HG03378 (cell line): ENCODE measurements at regions not wholly inside any gene's neighbourhood (a gene's known extent, or its start where the extent isn't known, plus 50 kb on each side); places are given as distances from the start of the nearest gene placed in this dataset.
"Not testable (repeated sequence)": the region's sequence is repeated elsewhere in the genome, so short reads cannot be mapped to it uniquely, and the experiment has no call there.

Experiments used
- ATAC-seq: cut with Tn5 transposase; IDR thresholded peaks from one replicate; pipeline ENCODE4 v1.9.1; 2021; ENCODE audit warnings: mild to moderate bottlenecking, moderate library complexity; ENCODE audit not compliant: unreplicated experiment

- ATAC-seq, result no peak
Observed at GRCh38 chr1:220420726-220421125, 107.2 kb upstream of the MARK1 start.

DNA sequence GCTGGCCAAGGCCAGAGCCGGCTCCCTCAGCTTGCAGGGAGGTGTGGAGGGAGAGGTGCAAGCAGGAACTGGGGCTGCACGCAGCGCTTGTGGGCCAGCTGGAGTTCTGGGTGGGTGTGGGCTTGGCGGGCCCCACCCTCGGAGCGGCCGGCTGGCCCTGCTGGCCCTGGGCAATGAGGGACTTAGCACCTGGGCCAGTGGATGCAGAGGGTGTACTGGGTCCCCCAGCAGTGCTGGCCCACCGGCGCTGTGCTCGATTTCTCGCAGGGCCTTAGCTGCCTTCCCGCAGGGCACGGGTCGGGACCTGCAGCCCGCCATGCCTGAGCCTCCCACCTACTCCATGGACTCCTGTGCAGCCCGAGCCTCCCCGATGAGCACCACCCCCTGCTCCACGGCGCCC is 115.6 kb upstream of the MARK1 start:
- ATAC-seq, result not testable (repeated sequence)

GRCh38 chr1:220410611-220411010 is 117.3 kb upstream of the MARK1 start:
- ATAC-seq, result no peak

GRCh38 chr1:220409771-220410595 is 118.0 kb upstream of the MARK1 start:
- ATAC-seq, result no peak

DNA sequence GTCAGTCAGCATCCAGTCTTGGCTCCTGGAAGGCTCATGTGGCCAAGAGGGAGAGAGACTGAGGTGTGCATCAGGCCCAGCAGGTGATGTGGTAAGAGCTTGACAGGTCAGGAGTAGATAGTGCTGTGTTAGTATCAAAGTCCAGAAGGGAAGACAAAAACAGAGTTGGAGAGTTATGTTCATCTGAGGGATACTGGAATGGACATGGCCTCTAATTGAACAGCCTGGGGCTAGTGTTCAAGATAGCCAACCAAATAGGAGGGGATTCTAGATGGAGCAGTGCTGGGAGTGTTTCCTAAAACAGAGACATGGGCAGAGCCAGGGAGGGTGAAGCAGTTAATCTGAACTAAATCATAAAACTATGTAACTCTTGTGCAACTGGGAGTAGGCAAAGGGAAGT is 120.7 kb upstream of the MARK1 start:
- ATAC-seq, result no peak

DNA sequence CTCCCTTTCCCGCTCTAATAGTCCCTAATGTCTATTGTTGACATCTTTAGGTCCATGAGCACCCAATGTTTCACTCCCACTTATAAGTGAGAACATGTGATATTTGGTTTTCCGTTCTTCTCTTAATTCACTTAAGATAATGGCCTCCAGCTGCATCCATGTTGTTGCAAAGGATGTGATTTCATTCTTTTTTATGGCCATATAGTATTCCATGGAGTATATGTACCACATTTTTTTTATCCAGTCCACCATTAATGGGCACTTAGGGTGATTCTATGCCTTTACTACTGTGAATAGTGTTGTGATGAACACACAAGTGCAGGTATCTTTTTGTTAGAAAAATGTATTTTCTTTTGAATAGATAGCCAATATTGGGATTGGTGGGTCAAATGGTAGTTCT is 126.0 kb upstream of the RAB3GAP2 start:
- no peak for ATAC-seq

GRCh38 chr1:220391491-220391890 is 119.2 kb upstream of the RAB3GAP2 start:
- no peak for ATAC-seq

GRCh38 chr1:220389634-220390033 is 117.4 kb upstream of the RAB3GAP2 start:
- ATAC-seq, result no peak

- no peak for ATAC-seq
Observed at GRCh38 chr1:220386494-220387195, 114.4 kb upstream of the RAB3GAP2 start.

GRCh38 chr1:220385158-220385557 is 112.9 kb upstream of the RAB3GAP2 start:
- ATAC-seq, result no peak

DNA sequence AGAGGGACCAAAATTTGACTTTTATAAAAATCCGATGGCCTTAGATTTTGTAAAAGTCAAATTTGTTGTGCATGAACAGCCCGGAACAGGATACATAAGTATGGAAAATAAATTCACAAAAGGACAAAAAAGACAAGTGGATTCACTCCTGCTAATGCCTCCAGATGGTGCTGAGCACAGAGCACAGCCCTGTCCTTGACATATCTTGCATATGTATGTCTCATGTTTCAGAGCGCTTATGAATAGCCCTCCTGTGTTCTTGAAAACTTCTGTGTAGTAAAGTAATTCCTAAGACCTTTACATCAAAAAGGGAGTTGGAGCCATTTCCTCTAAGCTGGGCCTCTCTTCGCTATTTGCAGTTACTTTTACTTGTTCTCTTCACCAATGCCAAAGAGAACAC is 110.7 kb upstream of the RAB3GAP2 start:
- ATAC-seq, result no peak

- ATAC-seq, result no peak
Observed at GRCh38 chr1:220380885-220381284, 108.6 kb upstream of the RAB3GAP2 start.

DNA sequence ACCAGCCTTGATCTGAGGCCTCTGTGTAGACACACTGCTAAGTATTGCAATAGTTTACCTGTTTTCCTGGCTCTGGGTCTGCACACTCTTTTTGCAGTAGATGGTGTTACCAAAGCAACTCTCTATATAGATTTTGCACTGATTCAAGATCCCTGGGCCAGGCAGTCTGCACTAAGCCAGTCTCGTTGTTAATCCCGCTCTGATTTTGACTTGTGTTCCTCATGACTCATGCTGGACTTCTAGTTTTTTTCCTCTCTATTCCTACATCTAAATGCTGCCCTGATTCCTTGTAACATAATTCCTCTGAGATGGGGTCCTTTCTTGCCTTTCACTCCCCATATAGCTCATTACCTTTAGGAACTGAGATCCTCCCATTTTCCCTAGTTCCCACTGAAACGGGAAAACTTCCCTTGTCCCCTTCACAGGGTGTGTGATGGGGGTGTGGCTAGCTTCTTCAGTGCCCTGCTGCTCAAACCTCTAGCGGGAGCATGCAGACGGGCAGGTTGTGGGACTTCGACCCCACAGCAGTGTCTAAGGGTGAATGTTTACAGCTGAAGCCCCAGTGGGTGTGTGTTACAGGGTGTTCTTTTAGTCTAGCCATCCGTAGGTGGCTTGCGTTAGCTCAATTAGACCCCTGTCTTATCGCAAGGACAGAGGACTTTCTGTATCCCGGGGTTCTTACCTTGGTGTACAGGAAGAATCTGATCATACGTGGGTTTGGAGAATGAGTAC is 106.5 kb upstream of the RAB3GAP2 start:
- ATAC-seq, result no peak

DNA sequence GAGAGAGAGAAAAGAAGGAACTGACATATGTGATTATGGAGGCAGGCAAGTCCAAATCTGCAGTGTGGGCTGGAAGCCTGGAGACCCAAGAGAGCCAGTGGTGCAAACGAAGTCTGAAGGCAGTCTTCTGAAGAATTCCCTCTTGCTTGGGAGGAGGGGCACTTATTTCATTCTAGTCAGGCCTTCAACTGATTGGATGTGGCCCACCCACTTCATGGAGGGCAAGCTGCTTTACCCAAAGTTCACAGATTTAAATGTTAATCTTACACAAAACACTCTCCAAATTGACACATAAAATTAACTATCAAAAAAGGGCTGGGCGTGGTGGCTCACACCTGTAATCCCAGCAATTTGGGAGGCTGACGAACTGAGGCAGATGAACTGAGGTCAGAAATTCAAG is 103.5 kb upstream of the RAB3GAP2 start:
- ATAC-seq, result no peak

- no peak for ATAC-seq
Observed at GRCh38 chr1:220374449-220374848, 102.2 kb upstream of the RAB3GAP2 start.

GRCh38 chr1:220372451-220372850 is 100.2 kb upstream of the RAB3GAP2 start:
- ATAC-seq, result no peak

DNA sequence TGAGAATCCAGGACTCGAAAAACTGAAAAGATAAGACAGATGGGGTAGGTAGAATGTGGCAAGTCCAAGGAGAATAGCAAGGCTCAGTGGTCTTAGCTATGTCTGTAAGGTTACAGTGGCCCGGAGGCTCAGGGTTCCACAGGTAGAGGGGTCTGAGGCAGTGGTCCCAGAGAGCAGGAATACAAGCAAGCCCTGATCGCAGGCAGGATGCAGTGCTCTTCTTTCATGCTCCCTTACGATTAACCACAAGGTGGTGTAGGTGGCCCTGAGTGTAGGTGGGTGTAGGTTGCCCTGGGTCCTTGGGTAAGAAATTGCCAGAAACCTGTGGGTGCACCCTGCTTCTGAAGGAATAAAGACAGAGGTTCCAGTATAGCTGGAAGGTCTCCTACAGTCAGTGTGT is 99.1 kb upstream of the RAB3GAP2 start:
- ATAC-seq, result no peak

DNA sequence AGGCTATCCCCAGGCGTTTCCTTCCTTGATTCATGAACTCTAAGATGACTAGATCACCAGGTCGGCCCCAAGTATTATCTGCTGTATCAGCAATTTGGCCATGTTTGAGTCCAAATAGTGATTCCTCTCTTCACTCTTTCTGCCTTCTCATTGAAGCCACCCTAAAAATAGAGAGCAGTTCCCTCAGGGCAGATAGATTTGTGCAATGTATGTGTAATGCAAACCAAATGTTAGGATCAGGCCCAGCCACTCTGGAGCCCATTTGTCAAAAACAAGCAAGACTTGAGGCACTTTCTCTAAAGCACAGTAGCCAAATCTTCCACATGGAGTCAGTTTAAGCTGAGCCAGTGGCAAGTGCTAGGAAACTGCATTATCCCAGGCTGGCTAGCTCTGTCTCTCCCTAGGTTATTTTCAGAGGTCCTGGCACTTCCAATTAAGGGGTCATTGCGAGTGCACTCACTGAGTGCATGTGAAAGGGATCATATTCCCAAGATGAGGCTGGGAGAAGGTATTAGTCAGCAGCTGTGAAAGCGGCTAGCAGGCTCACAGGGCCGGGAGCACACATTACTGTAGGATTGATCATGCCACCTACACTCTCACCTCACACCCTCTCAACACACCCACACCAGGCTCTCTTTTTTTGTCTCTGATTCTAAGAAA is 97.9 kb upstream of the RAB3GAP2 start:
- no peak for ATAC-seq

- ATAC-seq, result no peak
Observed at GRCh38 chr1:220369511-220369910, 97.3 kb upstream of the RAB3GAP2 start.

DNA sequence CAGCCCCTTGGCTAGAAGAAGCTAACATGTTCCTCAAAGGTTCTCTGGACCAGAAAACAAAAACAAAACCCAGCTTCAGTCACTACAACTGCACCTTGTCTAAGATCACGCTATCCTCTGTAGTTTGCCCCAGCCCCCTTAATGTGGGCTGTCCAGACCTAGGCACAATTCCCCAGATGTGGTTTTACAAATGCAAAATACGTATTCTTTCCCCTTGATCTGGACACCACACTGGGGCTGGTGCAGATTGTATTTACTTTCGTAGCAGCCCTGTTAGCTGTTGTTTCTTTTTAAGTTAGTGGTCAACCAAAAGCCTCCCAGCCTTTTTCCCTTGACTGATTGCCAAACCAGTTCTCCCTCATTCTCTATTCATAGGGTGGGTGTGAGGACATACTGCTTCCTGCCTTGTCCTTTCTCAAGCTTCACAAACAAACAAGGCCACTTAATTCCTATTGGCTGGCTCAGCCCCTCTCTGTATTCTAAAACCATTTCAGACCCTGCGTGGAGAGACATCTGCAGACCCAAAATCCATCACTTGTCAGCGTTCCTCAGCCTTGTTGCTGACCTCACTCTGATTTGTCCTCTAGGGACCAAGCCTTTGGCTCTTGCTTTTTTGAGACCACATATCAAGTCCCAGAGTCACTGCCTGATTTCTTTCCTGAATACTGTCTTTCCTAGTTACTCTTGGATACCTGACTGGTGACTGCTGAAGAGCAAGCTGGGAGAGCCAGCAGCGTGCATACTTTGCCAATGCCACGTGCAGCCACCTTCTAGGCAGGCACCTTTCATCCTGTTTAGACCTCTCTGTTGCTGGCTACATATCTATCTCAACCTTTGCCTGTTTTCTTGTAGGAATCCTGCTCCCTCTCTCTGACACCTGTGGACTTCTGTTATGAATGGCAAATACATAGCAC is 96.4 kb upstream of the RAB3GAP2 start:
- ATAC-seq, result no peak
